Coronary artery (tissue), 2 donors: ENCODE measurements at regions not wholly inside any gene's neighbourhood (a gene's known extent, or its start where the extent isn't known, plus 50 kb on each side); places are given as distances from the start of the nearest gene placed in this dataset.
"Not testable (repeated sequence)": the region's sequence is repeated elsewhere in the genome, so short reads cannot be mapped to it uniquely, and the experiment has no call there.

Experiments used
- DNase-seq: peaks from one replicate; pipeline ENCODE4 v3.0.0-alpha.2; 2017; ENCODE audit warnings: low spot score
- H3K27ac ChIP-seq, 2 donors: fragments of 200-600 bp; sonication (generic); one replicate each; pipeline ENCODE4 v1.5.1; 2016 to 2019
- H3K4me3 ChIP-seq: fragments of 200-600 bp; sonication (generic); 2 replicates; pipeline ENCODE4 v1.5.1; 2016; ENCODE audit warnings: mild to moderate bottlenecking, moderate library complexity
- TF ChIP-seq, protein P1 (sequence below): fragments of 200-600 bp; sonication (generic); IDR thresholded peaks from one replicate; pipeline ENCODE4 v1.5.1; 2019; ENCODE audit warnings: antibody characterized with exemption

DNA sequence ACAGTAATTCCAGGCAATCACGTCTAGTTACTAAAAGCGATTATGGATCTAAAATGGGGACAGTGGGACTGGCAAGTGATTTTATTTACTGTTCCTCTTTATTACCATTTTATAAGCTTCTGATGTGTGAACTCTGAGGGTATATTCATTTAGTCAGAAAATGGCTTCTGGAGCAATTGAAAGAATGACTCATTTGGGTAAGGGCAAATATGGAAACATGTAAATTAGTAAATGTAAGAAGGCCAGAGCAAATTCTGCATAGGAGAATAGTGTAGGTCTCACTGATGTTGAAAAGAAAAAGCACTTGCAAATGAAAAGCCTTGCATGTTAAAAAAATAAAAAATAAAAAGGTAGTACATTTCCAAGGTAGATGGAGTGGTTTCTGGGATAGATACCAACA lies 262.2 kb downstream of the KLF5 start:
- TF ChIP-seq, protein P1, sequence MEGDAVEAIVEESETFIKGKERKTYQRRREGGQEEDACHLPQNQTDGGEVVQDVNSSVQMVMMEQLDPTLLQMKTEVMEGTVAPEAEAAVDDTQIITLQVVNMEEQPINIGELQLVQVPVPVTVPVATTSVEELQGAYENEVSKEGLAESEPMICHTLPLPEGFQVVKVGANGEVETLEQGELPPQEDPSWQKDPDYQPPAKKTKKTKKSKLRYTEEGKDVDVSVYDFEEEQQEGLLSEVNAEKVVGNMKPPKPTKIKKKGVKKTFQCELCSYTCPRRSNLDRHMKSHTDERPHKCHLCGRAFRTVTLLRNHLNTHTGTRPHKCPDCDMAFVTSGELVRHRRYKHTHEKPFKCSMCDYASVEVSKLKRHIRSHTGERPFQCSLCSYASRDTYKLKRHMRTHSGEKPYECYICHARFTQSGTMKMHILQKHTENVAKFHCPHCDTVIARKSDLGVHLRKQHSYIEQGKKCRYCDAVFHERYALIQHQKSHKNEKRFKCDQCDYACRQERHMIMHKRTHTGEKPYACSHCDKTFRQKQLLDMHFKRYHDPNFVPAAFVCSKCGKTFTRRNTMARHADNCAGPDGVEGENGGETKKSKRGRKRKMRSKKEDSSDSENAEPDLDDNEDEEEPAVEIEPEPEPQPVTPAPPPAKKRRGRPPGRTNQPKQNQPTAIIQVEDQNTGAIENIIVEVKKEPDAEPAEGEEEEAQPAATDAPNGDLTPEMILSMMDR = no peak
- DNase-seq = no peak

DNA sequence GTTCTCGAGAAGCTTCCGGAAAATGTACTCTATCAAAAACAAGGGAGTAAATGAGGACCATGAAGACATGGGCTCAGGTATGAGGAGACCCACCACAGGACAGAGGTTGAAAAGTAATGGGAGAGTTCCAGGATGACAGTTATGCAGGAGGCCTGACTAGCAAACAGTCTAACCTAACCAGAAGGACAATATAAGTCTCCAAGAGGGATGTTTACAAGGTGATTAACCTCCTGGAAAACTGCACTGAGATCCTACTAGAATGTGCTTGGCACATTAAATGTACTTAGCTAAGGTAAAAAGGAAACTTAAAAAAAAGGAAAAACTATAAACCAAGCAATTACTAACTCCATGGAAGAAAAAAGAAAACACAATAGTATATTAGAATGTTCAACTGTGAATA lies 258.3 kb downstream of the KLF5 start:
- TF ChIP-seq, protein P1 = no peak
- DNase-seq = no peak
- H3K4me3 ChIP-seq = no peak overlapping the region
- no peak overlapping the region for H3K27ac ChIP-seq

More for the DNA sequence above, 262.2 kb downstream of the KLF5 start:
- no peak overlapping the region for H3K27ac ChIP-seq
- no peak overlapping the region for H3K4me3 ChIP-seq

DNA sequence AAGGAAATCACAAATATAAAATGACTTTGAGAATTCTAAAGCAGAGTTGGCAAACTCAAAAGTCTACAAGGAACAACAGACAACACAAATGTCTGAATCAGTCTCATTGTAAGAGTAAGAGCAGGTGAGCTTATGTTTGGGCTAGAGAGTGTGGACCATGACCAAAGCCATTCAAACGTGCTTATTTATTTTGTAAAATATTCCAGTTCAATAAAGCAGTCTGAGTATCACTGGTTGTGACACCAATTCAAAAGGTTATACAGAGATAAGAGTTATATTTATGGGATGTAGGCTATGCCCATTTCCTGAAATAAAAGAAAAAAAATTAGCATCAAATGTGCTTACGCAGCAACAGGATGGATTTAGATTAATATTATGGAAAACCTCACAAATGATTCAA lies 251.6 kb downstream of the KLF5 start:
- TF ChIP-seq, protein P1 = no peak
- Histone ChIP-seq H3K4me3 (no peak overlapping the region), H3K27ac (no peak overlapping the region)
- DNase-seq = no peak

DNA sequence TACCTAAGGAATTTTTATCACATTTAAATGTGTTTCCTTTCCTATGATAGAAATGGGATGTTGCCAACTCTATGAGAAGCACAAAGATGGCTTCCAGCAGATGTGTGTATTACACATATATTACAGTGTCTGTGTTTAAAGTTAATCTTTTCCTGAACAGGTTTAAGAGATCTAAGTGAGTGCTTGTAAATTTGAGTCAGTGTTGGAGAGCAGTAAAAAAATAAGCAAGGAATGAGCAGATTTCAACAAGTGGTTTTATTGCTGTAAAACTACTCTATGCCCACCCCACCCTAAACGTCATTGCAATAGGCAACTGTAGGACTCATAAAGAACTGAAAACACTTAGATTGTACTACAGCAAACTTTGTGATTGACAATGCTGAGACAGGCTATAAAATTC lies 248.7 kb downstream of the KLF5 start:
- no peak for DNase-seq
- Histone ChIP-seq H3K27ac (no peak overlapping the region), H3K4me3 (no peak overlapping the region)
- TF ChIP-seq, protein P1 = no peak

DNA sequence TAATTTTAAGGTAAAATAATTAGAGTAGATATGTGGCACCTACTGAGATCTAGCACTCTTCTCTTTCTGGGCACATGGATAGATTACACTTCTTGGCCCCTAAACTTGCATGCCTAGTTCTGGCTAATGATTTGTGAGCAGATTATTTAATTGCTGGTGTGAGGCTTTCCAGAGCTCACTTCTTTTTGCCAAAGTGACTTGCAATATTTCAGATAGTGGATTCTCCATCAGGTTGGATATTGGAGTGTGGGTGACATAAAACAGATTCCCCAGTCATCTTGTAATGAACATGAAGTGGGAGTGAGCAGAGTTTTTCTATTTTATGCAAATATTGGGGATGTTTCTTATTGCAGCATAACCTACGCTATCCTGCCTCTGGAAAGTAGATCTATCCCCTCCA lies 247.9 kb downstream of the KLF5 start:
- DNase-seq = no peak
- H3K27ac ChIP-seq = no peak overlapping the region
- H3K4me3 ChIP-seq = no peak overlapping the region
- TF ChIP-seq, protein P1 = no peak

DNA sequence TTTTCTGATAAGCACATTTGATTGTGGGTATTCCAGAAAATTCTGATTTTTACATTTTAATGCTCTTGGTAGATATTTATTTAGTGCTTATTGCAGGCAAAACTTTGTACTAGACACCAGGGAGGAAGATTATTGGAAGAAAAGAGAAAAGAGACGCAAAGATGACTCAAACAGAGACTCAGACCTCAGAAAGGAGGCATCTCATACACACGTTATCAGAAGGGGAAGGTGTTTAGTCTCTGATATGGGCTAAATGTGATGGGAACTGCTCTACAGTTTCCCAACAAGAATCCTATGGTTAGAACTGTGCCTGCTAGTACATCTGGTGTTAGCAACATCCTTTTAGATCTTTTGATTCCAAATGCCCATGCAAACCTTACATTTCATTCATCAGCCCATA lies 245.6 kb downstream of the KLF5 start:
- no peak overlapping the region for H3K27ac ChIP-seq
- no peak overlapping the region for H3K4me3 ChIP-seq
- no peak for DNase-seq
- TF ChIP-seq, protein P1 = no peak

GRCh38 chr13:73303851-73304250 lies 245.0 kb downstream of the KLF5 start:
- TF ChIP-seq, protein P1 = no peak
- Histone ChIP-seq H3K4me3 (no peak overlapping the region), H3K27ac (no peak overlapping the region)
- DNase-seq = no peak

DNA sequence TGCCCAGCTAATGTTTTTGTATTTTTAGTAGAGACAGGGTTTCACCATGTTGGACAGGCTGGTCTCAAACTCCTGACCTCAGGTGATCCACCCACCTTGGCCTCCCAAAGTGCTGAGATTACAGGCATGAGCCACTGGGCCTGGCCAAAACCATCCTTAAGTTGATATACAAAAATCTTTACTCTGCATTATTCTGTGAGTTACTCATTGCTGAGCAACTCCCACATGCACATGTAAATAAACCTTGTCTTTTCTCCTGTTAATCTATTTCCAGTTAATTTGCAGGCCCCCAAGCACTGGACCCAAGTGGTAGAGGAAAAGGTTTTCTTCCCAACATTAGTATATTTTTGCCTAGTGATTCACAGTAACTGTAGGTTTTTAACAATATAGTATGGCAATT lies 242.8 kb downstream of the KLF5 start:
- H3K4me3 ChIP-seq, H3K27ac ChIP-seq, DNase-seq: not testable (repeated sequence)
